ENCODE measurements at regions not wholly inside any gene's neighbourhood (a gene's known extent, or its start where the extent isn't known, plus 50 kb on each side); places are given as distances from the start of the nearest gene placed in this dataset.

DNA sequence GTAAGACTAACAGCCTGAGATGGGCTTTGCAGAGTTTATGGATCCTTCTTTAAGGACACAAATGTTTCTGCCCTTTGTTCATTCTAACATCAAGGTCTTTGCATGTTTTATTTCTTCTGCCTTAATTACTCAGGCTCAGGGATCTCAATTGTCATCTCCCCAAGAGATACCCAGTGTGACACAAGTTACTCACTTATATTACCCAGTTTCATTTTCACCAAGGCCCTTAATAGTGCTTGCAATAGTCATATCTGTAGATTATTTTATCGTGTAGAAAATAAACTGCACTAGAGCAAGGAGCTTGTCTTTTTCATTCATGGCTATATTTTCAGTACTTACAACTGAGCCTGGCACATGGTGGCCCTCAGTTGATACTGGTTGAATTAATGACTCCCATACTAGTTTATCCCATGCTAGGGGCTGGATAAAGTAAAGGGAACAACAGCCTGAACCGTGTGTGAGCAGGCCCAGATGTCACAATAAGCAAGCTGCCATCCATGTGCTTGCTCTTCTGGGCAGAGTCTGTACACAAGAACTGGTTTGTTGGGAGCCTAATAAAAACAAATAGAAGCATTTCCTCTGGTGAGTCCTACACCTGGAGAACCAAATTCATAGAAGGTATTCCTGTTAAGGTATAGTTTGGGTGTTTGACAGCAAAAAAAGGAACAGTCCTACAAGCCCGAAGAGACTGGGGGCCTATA is 112.5 kb upstream of the CD180 start:
- intact Hi-C loops (cut with micrococcal nuclease): no loop called here
- H3K27me3 Mint-ChIP-seq (ENCODE audit: low read depth): peaks cover 4% of the 10 kb centered on the region
- no peak overlapping the region for H3K27ac Mint-ChIP-seq

DNA sequence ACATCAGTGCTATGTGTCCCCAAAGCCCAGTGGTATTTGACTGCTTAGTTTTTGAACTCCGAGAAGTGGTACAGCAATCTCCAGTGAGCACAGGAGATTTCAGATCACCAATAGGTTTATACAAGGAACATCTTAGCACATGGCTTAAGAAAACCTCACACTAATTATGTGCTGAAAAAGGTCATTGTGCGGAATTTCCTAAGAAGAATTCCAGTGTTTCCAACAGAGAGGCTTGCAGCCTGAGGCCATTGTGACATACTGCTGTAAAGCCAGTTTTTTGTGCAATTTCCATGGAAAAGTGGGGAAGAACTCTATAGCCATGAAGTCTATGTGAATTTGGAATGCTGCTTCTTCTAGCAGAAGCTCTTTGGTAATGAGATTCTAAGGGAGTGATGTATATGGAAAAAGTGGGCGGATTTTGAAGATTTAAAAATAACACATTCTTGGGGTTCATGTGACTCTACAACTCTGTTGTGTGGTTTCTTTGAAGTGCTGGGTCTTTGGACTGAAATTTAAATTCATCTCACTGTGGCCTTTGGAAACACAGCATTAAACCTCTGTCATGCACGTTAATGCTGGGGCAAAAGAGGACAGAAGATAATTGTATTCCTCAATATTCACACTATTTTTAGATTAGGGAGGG is 110.5 kb upstream of the CD180 start:
- Mint-ChIP-seq H3K27ac (no peak overlapping the region), H3K9me3 (peaks cover 3% of the 10 kb centered on the region)
- intact Hi-C loops (cut with micrococcal nuclease): no loop called here

More for the DNA sequence above, 112.5 kb upstream of the CD180 start:
- H3K4me3 Mint-ChIP-seq (ENCODE audit: low read depth): no peak overlapping the region
- H3K36me3 Mint-ChIP-seq (ENCODE audit: low read depth): no peaks in the 10 kb centered on the region
- no peak for DNase-seq (ENCODE audit: low spot score)
- peaks cover 15% of the 10 kb centered on the region for H3K4me1 Mint-ChIP-seq (ENCODE audit: low read depth)
- peaks cover 6% of the 10 kb centered on the region for H3K9me3 Mint-ChIP-seq

GRCh38 chr5:67305913-67306710 is 109.5 kb upstream of the CD180 start:
- Mint-ChIP-seq H3K27me3 (ENCODE audit: low read depth) (peaks cover 2% of the 10 kb centered on the region), H3K4me1 (ENCODE audit: low read depth) (peaks cover 15% of the 10 kb centered on the region), H3K4me3 (ENCODE audit: low read depth) (no peak overlapping the region), H3K27ac (peak overlapping the region; percentile 13), H3K36me3 (ENCODE audit: low read depth) (no peaks in the 10 kb centered on the region), H3K9me3 (peaks cover 3% of the 10 kb centered on the region)
- DNase-seq (ENCODE audit: low spot score): no peak
- intact Hi-C loops (cut with micrococcal nuclease): no loop called here

More for the DNA sequence above, 110.5 kb upstream of the CD180 start:
- peaks cover 4% of the 10 kb centered on the region for H3K27me3 Mint-ChIP-seq (ENCODE audit: low read depth)
- H3K4me3 Mint-ChIP-seq (ENCODE audit: low read depth): no peak overlapping the region
- no peak for DNase-seq (ENCODE audit: low spot score)
- H3K4me1 Mint-ChIP-seq (ENCODE audit: low read depth): peaks cover 15% of the 10 kb centered on the region
- H3K36me3 Mint-ChIP-seq (ENCODE audit: low read depth): no peaks in the 10 kb centered on the region

GRCh38 chr5:67305401-67305800 is 108.8 kb upstream of the CD180 start:
- no peak for DNase-seq (ENCODE audit: low spot score)
- intact Hi-C loops (cut with micrococcal nuclease): no loop called here
- peaks cover 15% of the 10 kb centered on the region for H3K4me1 Mint-ChIP-seq (ENCODE audit: low read depth)
- peaks cover 3% of the 10 kb centered on the region for H3K9me3 Mint-ChIP-seq
- H3K27me3 Mint-ChIP-seq (ENCODE audit: low read depth): no peaks in the 10 kb centered on the region
- H3K4me3 Mint-ChIP-seq (ENCODE audit: low read depth): no peak overlapping the region
- H3K36me3 Mint-ChIP-seq (ENCODE audit: low read depth): no peaks in the 10 kb centered on the region
- no peak overlapping the region for H3K27ac Mint-ChIP-seq

DNA sequence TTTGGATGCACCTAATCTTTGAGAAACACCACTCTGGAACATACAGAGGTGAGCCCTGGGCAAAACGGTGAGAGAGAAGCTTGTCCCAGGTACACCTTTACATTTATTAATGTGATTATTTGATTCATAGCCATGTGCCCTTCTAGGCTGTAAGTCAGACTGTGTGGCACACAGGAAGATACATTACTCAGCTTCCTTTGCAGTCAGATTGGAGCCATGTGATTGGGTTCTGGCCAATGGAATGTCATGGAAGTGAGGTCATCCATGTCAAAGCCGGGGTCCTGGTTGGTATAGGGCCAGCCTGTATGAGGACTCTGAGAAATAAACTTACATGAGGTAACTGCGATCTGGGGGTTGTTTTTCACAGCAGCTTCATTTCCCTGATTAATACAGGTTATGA is 106.8 kb upstream of the CD180 start:
- H3K4me3 Mint-ChIP-seq (ENCODE audit: low read depth): no peak overlapping the region
- H3K4me1 Mint-ChIP-seq (ENCODE audit: low read depth): peaks cover 15% of the 10 kb centered on the region
- H3K27ac Mint-ChIP-seq: no peak overlapping the region
- intact Hi-C loops (cut with micrococcal nuclease): no loop called here
- no peaks in the 10 kb centered on the region for H3K27me3 Mint-ChIP-seq (ENCODE audit: low read depth)
- no peaks in the 10 kb centered on the region for H3K36me3 Mint-ChIP-seq (ENCODE audit: low read depth)
- no peaks in the 10 kb centered on the region for H3K9me3 Mint-ChIP-seq
- no peak for DNase-seq (ENCODE audit: low spot score)

DNA sequence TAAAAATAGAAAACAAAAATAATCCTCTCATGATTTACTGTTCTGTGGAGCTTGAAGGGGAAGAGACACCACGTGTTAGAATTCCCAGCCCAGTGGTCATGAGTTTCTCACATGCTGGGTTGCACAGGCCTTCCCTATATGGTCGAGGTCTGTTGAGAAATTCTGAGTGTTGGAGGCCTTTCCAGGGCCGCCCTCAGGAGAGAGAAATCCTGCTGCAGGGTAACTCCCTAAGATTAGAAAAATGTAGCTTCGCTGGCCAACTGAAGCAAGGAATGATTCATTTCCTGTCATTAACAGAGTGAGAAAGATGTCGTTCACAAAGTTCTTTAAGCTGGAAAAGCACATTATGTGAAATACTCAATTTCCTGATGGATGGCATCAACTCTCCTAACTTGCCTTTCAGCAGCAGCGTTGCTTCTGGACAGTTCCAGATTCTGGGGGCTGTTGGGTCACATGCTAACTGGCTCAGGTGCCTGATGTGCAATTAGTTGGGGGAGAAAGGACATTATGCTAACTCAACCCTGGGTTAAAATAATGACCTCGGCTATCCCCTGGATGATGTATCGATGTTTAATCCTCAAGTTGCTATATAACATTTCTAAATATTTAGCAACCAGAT is 104.8 kb upstream of the CD180 start:
- H3K27ac Mint-ChIP-seq: no peak overlapping the region
- H3K36me3 Mint-ChIP-seq (ENCODE audit: low read depth): no peaks in the 10 kb centered on the region
- H3K9me3 Mint-ChIP-seq: no peaks in the 10 kb centered on the region
- H3K4me1 Mint-ChIP-seq (ENCODE audit: low read depth): peaks cover 4% of the 10 kb centered on the region
- H3K27me3 Mint-ChIP-seq (ENCODE audit: low read depth): no peaks in the 10 kb centered on the region
- DNase-seq (ENCODE audit: low spot score): no peak
- intact Hi-C loops (cut with micrococcal nuclease): no loop called here
- H3K4me3 Mint-ChIP-seq (ENCODE audit: low read depth): no peak overlapping the region

GRCh38 chr5:67300326-67300725 is 103.7 kb upstream of the CD180 start:
- Mint-ChIP-seq H3K27me3 (ENCODE audit: low read depth) (no peaks in the 10 kb centered on the region), H3K9me3 (no peaks in the 10 kb centered on the region), H3K4me3 (ENCODE audit: low read depth) (no peak overlapping the region), H3K4me1 (ENCODE audit: low read depth) (no peaks in the 10 kb centered on the region), H3K36me3 (ENCODE audit: low read depth) (no peaks in the 10 kb centered on the region), H3K27ac (no peak overlapping the region)
- intact Hi-C loops (cut with micrococcal nuclease): no loop called here
- DNase-seq (ENCODE audit: low spot score): no peak

DNA sequence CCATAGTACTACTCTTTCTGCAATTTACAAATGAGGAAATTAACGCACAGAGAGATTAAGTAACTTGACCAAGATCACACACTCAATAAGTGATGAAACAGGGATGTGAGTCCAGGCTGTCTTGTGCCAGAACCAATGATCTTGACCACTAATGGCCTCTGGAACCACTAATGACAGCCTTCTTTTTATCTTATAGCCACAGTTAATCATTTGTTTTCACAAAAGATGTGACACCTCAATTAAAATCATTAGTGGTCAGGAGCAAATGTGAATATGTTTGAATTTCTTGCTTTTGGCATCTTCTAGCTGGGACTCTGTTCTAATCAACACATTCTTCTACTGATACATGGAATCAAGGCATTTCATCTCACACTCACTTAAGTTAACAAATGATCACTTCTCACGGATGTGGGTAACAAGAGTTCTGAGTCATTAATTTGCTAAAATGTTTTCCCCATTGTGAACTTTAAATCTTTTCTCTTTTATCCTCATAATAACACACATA is 102.7 kb upstream of the CD180 start:
- intact Hi-C loops (cut with micrococcal nuclease): no loop called here
- H3K4me3 Mint-ChIP-seq (ENCODE audit: low read depth): no peak overlapping the region
- H3K36me3 Mint-ChIP-seq (ENCODE audit: low read depth): no peaks in the 10 kb centered on the region
- no peaks in the 10 kb centered on the region for H3K4me1 Mint-ChIP-seq (ENCODE audit: low read depth)
- DNase-seq (ENCODE audit: low spot score): no peak
- H3K9me3 Mint-ChIP-seq: no peaks in the 10 kb centered on the region
- H3K27me3 Mint-ChIP-seq (ENCODE audit: low read depth): no peaks in the 10 kb centered on the region
- H3K27ac Mint-ChIP-seq: no peak overlapping the region

- no peak overlapping the region for H3K27ac Mint-ChIP-seq
- H3K4me1 Mint-ChIP-seq (ENCODE audit: low read depth): no peaks in the 10 kb centered on the region
- no peaks in the 10 kb centered on the region for H3K36me3 Mint-ChIP-seq (ENCODE audit: low read depth)
- peaks cover 3% of the 10 kb centered on the region for H3K27me3 Mint-ChIP-seq (ENCODE audit: low read depth)
- H3K4me3 Mint-ChIP-seq (ENCODE audit: low read depth): no peak overlapping the region
- intact Hi-C loops (cut with micrococcal nuclease): no loop called here
- DNase-seq (ENCODE audit: low spot score): no peak
- H3K9me3 Mint-ChIP-seq: no peaks in the 10 kb centered on the region
These were observed 101.4 kb upstream of the CD180 start for GRCh38 chr5:67297802-67298532.

DNA sequence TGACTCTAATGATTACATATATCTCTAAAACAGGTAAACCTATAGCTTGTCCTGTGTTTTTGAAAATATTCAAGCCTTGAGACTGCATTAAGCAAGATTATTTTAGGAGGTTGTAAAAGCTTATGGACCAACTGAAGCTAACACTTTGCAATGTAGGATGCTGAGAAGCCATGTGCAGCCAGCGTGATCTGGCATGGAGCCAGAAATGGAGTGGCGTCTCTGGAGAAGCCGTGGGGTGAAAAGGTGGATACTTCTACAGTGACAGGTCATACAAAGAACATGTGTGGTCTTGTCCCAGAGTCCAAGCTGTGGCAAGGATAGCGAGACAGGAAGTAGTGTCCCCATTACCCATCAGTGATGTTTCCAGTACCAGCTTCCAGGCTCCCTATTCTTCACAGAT is 100.8 kb upstream of the CD180 start:
- Mint-ChIP-seq H3K4me3 (ENCODE audit: low read depth) (no peak overlapping the region), H3K27ac (no peak overlapping the region), H3K36me3 (ENCODE audit: low read depth) (no peaks in the 10 kb centered on the region), H3K4me1 (ENCODE audit: low read depth) (no peaks in the 10 kb centered on the region), H3K27me3 (ENCODE audit: low read depth) (peaks cover 3% of the 10 kb centered on the region), H3K9me3 (no peaks in the 10 kb centered on the region)
- intact Hi-C loops (cut with micrococcal nuclease): no loop called here
- no peak for DNase-seq (ENCODE audit: low spot score)

DNA sequence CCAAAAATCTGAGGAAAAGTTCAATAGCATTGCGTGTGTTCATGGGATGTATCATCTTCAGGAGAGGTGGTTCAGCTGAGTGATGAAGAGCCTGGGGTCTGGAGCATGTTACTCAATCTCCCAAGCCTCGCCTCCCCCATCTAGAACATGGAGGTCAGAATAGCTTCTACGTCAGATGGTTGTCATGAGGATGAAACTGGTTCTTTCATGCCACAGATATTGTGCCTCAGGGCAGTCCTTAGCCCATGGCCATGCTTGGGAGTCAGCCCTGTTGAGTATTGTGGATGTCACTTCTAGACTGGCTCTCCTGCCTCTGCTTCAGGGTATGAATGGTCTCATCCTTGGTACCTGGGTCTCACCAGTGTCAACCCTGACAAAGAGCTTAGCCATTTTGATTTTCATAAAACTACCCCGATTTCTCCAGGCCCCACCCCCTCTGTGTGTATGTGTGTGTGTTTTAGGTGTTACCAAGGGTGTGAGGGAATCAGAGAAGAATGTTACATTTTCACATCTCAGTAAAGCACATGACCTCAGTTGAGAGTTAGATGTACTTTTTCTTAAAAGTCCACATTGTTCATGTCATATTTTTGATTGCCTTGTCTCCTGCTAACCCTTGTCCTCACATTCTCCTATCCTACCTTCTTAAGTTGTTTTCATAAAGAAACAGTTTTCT is 97.8 kb upstream of the CD180 start:
- Mint-ChIP-seq H3K9me3 (no peaks in the 10 kb centered on the region), H3K27ac (no peak overlapping the region), H3K4me3 (ENCODE audit: low read depth) (no peak overlapping the region), H3K4me1 (ENCODE audit: low read depth) (no peaks in the 10 kb centered on the region), H3K27me3 (ENCODE audit: low read depth) (peaks cover 3% of the 10 kb centered on the region), H3K36me3 (ENCODE audit: low read depth) (no peaks in the 10 kb centered on the region)
- no peak for DNase-seq (ENCODE audit: low spot score)
- intact Hi-C loops (cut with micrococcal nuclease): no loop called here

DNA sequence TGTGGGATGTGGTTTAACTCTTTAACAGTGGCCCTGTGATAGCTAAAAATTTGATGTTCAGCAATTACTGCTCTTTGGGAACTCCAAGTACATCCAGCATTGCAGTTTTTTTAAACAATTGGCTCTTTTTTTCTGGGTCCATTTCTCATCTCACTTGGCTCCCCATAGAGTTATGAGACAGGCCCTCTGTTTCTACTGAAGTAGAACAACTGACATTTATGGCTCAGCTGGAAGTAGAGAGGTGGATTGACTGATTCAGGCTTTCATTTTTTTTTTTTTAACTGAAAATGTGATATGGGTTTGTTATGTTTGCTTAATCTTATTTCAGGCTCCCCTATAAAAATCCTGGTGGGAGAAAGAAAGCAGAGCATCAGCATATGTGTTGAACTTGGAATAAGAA is 96.6 kb upstream of the CD180 start:
- Mint-ChIP-seq H3K4me1 (ENCODE audit: low read depth) (no peaks in the 10 kb centered on the region), H3K9me3 (no peaks in the 10 kb centered on the region), H3K4me3 (ENCODE audit: low read depth) (no peak overlapping the region), H3K27me3 (ENCODE audit: low read depth) (peaks cover 3% of the 10 kb centered on the region), H3K27ac (no peak overlapping the region), H3K36me3 (ENCODE audit: low read depth) (no peaks in the 10 kb centered on the region)
- intact Hi-C loops (cut with micrococcal nuclease): no loop called here
- DNase-seq (ENCODE audit: low spot score): no peak
